Colonic mucosa (tissue), 4 donors: ENCODE measurements at regions not wholly inside any gene's neighbourhood (a gene's known extent, or its start where the extent isn't known, plus 50 kb on each side); places are given as distances from the start of the nearest gene placed in this dataset.
A peak's percentile ranks its signal among the peaks of the same experiment; 100 is the strongest.

Source experiments
- DNase-seq: peaks from one replicate; pipeline ENCODE4 v3.0.0-alpha.2; 2020
- H3K27ac ChIP-seq: fragments of 200-600 bp; one replicate; pipeline ENCODE4 v1.8.0; 2021
- H3K27me3 ChIP-seq: fragments of 200-600 bp; one replicate; pipeline ENCODE4 v1.8.0; 2021
- H3K36me3 ChIP-seq: fragments of 200-600 bp; one replicate; pipeline ENCODE4 v1.8.0; 2021
- H3K4me1 ChIP-seq: fragments of 200-600 bp; one replicate; pipeline ENCODE4 v1.8.0; 2021; ENCODE audit warnings: mild to moderate bottlenecking
- H3K4me3 ChIP-seq: fragments of 200-600 bp; one replicate; pipeline ENCODE4 v1.8.0; 2021
- H3K9ac ChIP-seq, 2 donors: one replicate each; pipeline ENCODE4 v1.7.0; 2013; ENCODE audit warnings: control low read depth in 2 of 2, low read depth in 2 of 2, low read length in 2 of 2
- H3K9me3 ChIP-seq: fragments of 200-600 bp; one replicate; pipeline ENCODE4 v1.8.0; 2021
- CTCF ChIP-seq: fragments of 200-600 bp; IDR thresholded peaks from one replicate; pipeline ENCODE4 v1.8.0; 2022; ENCODE audit warnings: antibody characterized with exemption, mild to moderate bottlenecking
- intact Hi-C: fragments of 100-400 bp; cut with DNase I; formaldehyde crosslinking; loops from one replicate; pipeline ENCODE4 v1.14.1; 2022
- donor health status: healthy.
- donor health status: DM: no; HTN: no; CAD: no.
- donor health status: DM: no; HTN: no; CAD: no.

- TF ChIP-seq CTCF, result no peak
- Histone ChIP-seq H3K36me3 (no peaks in the 10 kb centered on the region), H3K4me3 (no peak overlapping the region), H3K9ac (no peak overlapping the region), H3K9me3 (no peaks in the 10 kb centered on the region), H3K27ac (no peak overlapping the region), H3K4me1 (no peaks in the 10 kb centered on the region), H3K27me3 (no peaks in the 10 kb centered on the region)
- intact Hi-C loops, result no loop called here
- DNase-seq, result no peak
Measured at GRCh38 chr12:11946161-11946560, 124.6 kb upstream of the BCL2L14 start.

- Histone ChIP-seq H3K4me3 (no peak overlapping the region), H3K27ac (no peak overlapping the region), H3K36me3 (no peaks in the 10 kb centered on the region), H3K9ac (no peak overlapping the region), H3K4me1 (no peaks in the 10 kb centered on the region), H3K9me3 (no peaks in the 10 kb centered on the region), H3K27me3 (no peaks in the 10 kb centered on the region)
- no peak for TF ChIP-seq CTCF
- intact Hi-C loops, result no loop called here
- DNase-seq, result no peak
Measured at GRCh38 chr12:11947213-11947612, 123.5 kb upstream of the BCL2L14 start.

GRCh38 chr12:11949738-11950411, 120.9 kb upstream of the BCL2L14 start:
- peak; percentile 35 for DNase-seq
- no peak for TF ChIP-seq CTCF
- Histone ChIP-seq H3K9ac (no peak overlapping the region), H3K27ac (no peak overlapping the region), H3K27me3 (no peaks in the 10 kb centered on the region), H3K4me1 (no peaks in the 10 kb centered on the region), H3K4me3 (no peak overlapping the region), H3K36me3 (no peaks in the 10 kb centered on the region), H3K9me3 (no peaks in the 10 kb centered on the region)
- intact Hi-C loops, result no loop called here

GRCh38 chr12:11951209-11951608, 119.5 kb upstream of the BCL2L14 start:
- no peaks in the 10 kb centered on the region for H3K27me3 ChIP-seq
- H3K36me3 ChIP-seq, result no peaks in the 10 kb centered on the region
- H3K9me3 ChIP-seq, result no peaks in the 10 kb centered on the region
- TF ChIP-seq CTCF, result no peak
- H3K9ac ChIP-seq, result no peak overlapping the region
- no peaks in the 10 kb centered on the region for H3K4me1 ChIP-seq
- no peak overlapping the region for H3K4me3 ChIP-seq
- no peak for DNase-seq
- H3K27ac ChIP-seq, result no peak overlapping the region
- intact Hi-C loops, result no loop called here

- no peaks in the 10 kb centered on the region for H3K9me3 ChIP-seq
- no peak for TF ChIP-seq CTCF
- H3K36me3 ChIP-seq, result no peaks in the 10 kb centered on the region
- H3K27ac ChIP-seq, result no peak overlapping the region
- H3K9ac ChIP-seq, result no peak overlapping the region
- no peak for DNase-seq
- no peaks in the 10 kb centered on the region for H3K27me3 ChIP-seq
- no peak overlapping the region for H3K4me3 ChIP-seq
- H3K4me1 ChIP-seq, result no peaks in the 10 kb centered on the region
- intact Hi-C loops, result no loop called here
Measured at GRCh38 chr12:11953523-11953922, 117.2 kb upstream of the BCL2L14 start.
